ENCODE measurements at regions not wholly inside any gene's neighbourhood (a gene's known extent, or its start where the extent isn't known, plus 50 kb on each side); places are given as distances from the start of the nearest gene placed in this dataset.

- H3K27ac Mint-ChIP-seq: no peak overlapping the region
- H3K27me3 Mint-ChIP-seq (ENCODE audit: low read depth): no peaks in the 10 kb centered on the region
- H3K36me3 Mint-ChIP-seq (ENCODE audit: low read depth): no peaks in the 10 kb centered on the region
- no peak for DNase-seq (ENCODE audit: low spot score)
- peaks cover 10% of the 10 kb centered on the region for H3K9me3 Mint-ChIP-seq
- no peaks in the 10 kb centered on the region for H3K4me1 Mint-ChIP-seq (ENCODE audit: low read depth)
- no peak overlapping the region for H3K4me3 Mint-ChIP-seq
These were observed 98.1 kb upstream of the DOCK1 start for GRCh38 chr10:126806991-126807702.

GRCh38 chr10:126808103-126808502, 97.1 kb upstream of the DOCK1 start:
- DNase-seq (ENCODE audit: low spot score): no peak
- Mint-ChIP-seq H3K9me3 (peaks cover 10% of the 10 kb centered on the region), H3K27me3 (ENCODE audit: low read depth) (no peaks in the 10 kb centered on the region), H3K27ac (no peak overlapping the region), H3K4me1 (ENCODE audit: low read depth) (no peaks in the 10 kb centered on the region), H3K36me3 (ENCODE audit: low read depth) (no peaks in the 10 kb centered on the region), H3K4me3 (no peak overlapping the region)

- Mint-ChIP-seq H3K9me3 (peaks cover 5% of the 10 kb centered on the region), H3K36me3 (ENCODE audit: low read depth) (no peaks in the 10 kb centered on the region), H3K27me3 (ENCODE audit: low read depth) (no peaks in the 10 kb centered on the region), H3K27ac (no peak overlapping the region), H3K4me3 (no peak overlapping the region), H3K4me1 (ENCODE audit: low read depth) (no peaks in the 10 kb centered on the region)
- DNase-seq (ENCODE audit: low spot score): no peak
These were observed 91.8 kb upstream of the DOCK1 start for GRCh38 chr10:126813432-126813831.

- no peaks in the 10 kb centered on the region for H3K9me3 Mint-ChIP-seq
- no peak overlapping the region for H3K4me3 Mint-ChIP-seq
- H3K27ac Mint-ChIP-seq: no peak overlapping the region
- no peaks in the 10 kb centered on the region for H3K27me3 Mint-ChIP-seq (ENCODE audit: low read depth)
- H3K4me1 Mint-ChIP-seq (ENCODE audit: low read depth): no peaks in the 10 kb centered on the region
- no peak for DNase-seq (ENCODE audit: low spot score)
- H3K36me3 Mint-ChIP-seq (ENCODE audit: low read depth): no peaks in the 10 kb centered on the region
These were observed 71.7 kb upstream of the DOCK1 start for GRCh38 chr10:126833542-126833941.

- Mint-ChIP-seq H3K36me3 (ENCODE audit: low read depth) (no peaks in the 10 kb centered on the region), H3K27ac (no peak overlapping the region), H3K4me3 (no peak overlapping the region), H3K4me1 (ENCODE audit: low read depth) (no peaks in the 10 kb centered on the region), H3K27me3 (ENCODE audit: low read depth) (no peaks in the 10 kb centered on the region), H3K9me3 (peaks cover 3% of the 10 kb centered on the region)
- DNase-seq (ENCODE audit: low spot score): no peak
These were observed 69.2 kb upstream of the DOCK1 start for GRCh38 chr10:126836009-126836408.

- H3K27ac Mint-ChIP-seq: no peak overlapping the region
- H3K4me3 Mint-ChIP-seq: no peak overlapping the region
- no peaks in the 10 kb centered on the region for H3K4me1 Mint-ChIP-seq (ENCODE audit: low read depth)
- no peaks in the 10 kb centered on the region for H3K27me3 Mint-ChIP-seq (ENCODE audit: low read depth)
- no peak for DNase-seq (ENCODE audit: low spot score)
- no peaks in the 10 kb centered on the region for H3K36me3 Mint-ChIP-seq (ENCODE audit: low read depth)
- peaks cover 6% of the 10 kb centered on the region for H3K9me3 Mint-ChIP-seq
These were observed 66.9 kb upstream of the DOCK1 start for GRCh38 chr10:126838316-126838715.

- no peak overlapping the region for H3K4me3 Mint-ChIP-seq
- DNase-seq (ENCODE audit: low spot score): no peak
- no peaks in the 10 kb centered on the region for H3K4me1 Mint-ChIP-seq (ENCODE audit: low read depth)
These were observed 66.0 kb upstream of the DOCK1 start for GRCh38 chr10:126839094-126839761.

GRCh38 chr10:126840576-126841135, 64.6 kb upstream of the DOCK1 start:
- Mint-ChIP-seq H3K4me1 (ENCODE audit: low read depth) (no peaks in the 10 kb centered on the region), H3K36me3 (ENCODE audit: low read depth) (no peaks in the 10 kb centered on the region), H3K27ac (no peak overlapping the region), H3K4me3 (no peak overlapping the region), H3K27me3 (ENCODE audit: low read depth) (no peaks in the 10 kb centered on the region), H3K9me3 (peaks cover 6% of the 10 kb centered on the region)
- DNase-seq (ENCODE audit: low spot score): no peak

More at GRCh38 chr10:126839094-126839761, 66.0 kb upstream of the DOCK1 start:
- H3K36me3 Mint-ChIP-seq (ENCODE audit: low read depth): no peaks in the 10 kb centered on the region
- no peak overlapping the region for H3K27ac Mint-ChIP-seq
- H3K9me3 Mint-ChIP-seq: peaks cover 6% of the 10 kb centered on the region
- H3K27me3 Mint-ChIP-seq (ENCODE audit: low read depth): no peaks in the 10 kb centered on the region

- no peak for DNase-seq (ENCODE audit: low spot score)
- H3K4me1 Mint-ChIP-seq (ENCODE audit: low read depth): no peaks in the 10 kb centered on the region
- no peak overlapping the region for H3K27ac Mint-ChIP-seq
- peaks cover 6% of the 10 kb centered on the region for H3K9me3 Mint-ChIP-seq
- no peaks in the 10 kb centered on the region for H3K27me3 Mint-ChIP-seq (ENCODE audit: low read depth)
- no peaks in the 10 kb centered on the region for H3K36me3 Mint-ChIP-seq (ENCODE audit: low read depth)
- H3K4me3 Mint-ChIP-seq: no peak overlapping the region
These were observed 63.8 kb upstream of the DOCK1 start for GRCh38 chr10:126841341-126841895.

GRCh38 chr10:126842356-126842755, 62.9 kb upstream of the DOCK1 start:
- H3K36me3 Mint-ChIP-seq (ENCODE audit: low read depth): no peaks in the 10 kb centered on the region
- peaks cover 6% of the 10 kb centered on the region for H3K9me3 Mint-ChIP-seq
- DNase-seq (ENCODE audit: low spot score): no peak
- H3K27me3 Mint-ChIP-seq (ENCODE audit: low read depth): no peaks in the 10 kb centered on the region
- H3K4me1 Mint-ChIP-seq (ENCODE audit: low read depth): no peaks in the 10 kb centered on the region
- no peak overlapping the region for H3K4me3 Mint-ChIP-seq
- no peak overlapping the region for H3K27ac Mint-ChIP-seq

- H3K4me3 Mint-ChIP-seq: no peak overlapping the region
- no peak for DNase-seq (ENCODE audit: low spot score)
- H3K27me3 Mint-ChIP-seq (ENCODE audit: low read depth): no peaks in the 10 kb centered on the region
- no peaks in the 10 kb centered on the region for H3K4me1 Mint-ChIP-seq (ENCODE audit: low read depth)
- H3K36me3 Mint-ChIP-seq (ENCODE audit: low read depth): no peaks in the 10 kb centered on the region
- no peak overlapping the region for H3K27ac Mint-ChIP-seq
- peaks cover 6% of the 10 kb centered on the region for H3K9me3 Mint-ChIP-seq
These were observed 62.4 kb upstream of the DOCK1 start for GRCh38 chr10:126842836-126843235.

GRCh38 chr10:126843299-126843934, 61.8 kb upstream of the DOCK1 start:
- Mint-ChIP-seq H3K4me3 (no peak overlapping the region), H3K4me1 (ENCODE audit: low read depth) (no peaks in the 10 kb centered on the region), H3K36me3 (ENCODE audit: low read depth) (no peaks in the 10 kb centered on the region), H3K27ac (no peak overlapping the region), H3K27me3 (ENCODE audit: low read depth) (no peaks in the 10 kb centered on the region), H3K9me3 (peaks cover 6% of the 10 kb centered on the region)
- DNase-seq (ENCODE audit: low spot score): no peak

GRCh38 chr10:126844406-126844805, 60.8 kb upstream of the DOCK1 start:
- H3K27me3 Mint-ChIP-seq (ENCODE audit: low read depth): no peaks in the 10 kb centered on the region
- no peak for DNase-seq (ENCODE audit: low spot score)
- no peak overlapping the region for H3K27ac Mint-ChIP-seq
- no peaks in the 10 kb centered on the region for H3K36me3 Mint-ChIP-seq (ENCODE audit: low read depth)
- H3K4me3 Mint-ChIP-seq: no peak overlapping the region
- H3K4me1 Mint-ChIP-seq (ENCODE audit: low read depth): no peaks in the 10 kb centered on the region
- H3K9me3 Mint-ChIP-seq: peaks cover 6% of the 10 kb centered on the region

GRCh38 chr10:126846469-126846868, 58.8 kb upstream of the DOCK1 start:
- no peak overlapping the region for H3K27ac Mint-ChIP-seq
- peaks cover 3% of the 10 kb centered on the region for H3K9me3 Mint-ChIP-seq
- no peak overlapping the region for H3K4me3 Mint-ChIP-seq
- H3K27me3 Mint-ChIP-seq (ENCODE audit: low read depth): no peaks in the 10 kb centered on the region
- no peaks in the 10 kb centered on the region for H3K36me3 Mint-ChIP-seq (ENCODE audit: low read depth)
- no peak for DNase-seq (ENCODE audit: low spot score)
- H3K4me1 Mint-ChIP-seq (ENCODE audit: low read depth): no peaks in the 10 kb centered on the region
